Liver (tissue), 3 donors: ENCODE measurements at regions not wholly inside any gene's neighbourhood (a gene's known extent, or its start where the extent isn't known, plus 50 kb on each side); places are given as distances from the start of the nearest gene placed in this dataset.

ENCODE experiments used
- FOXA2 ChIP-seq: IDR thresholded peaks from 2 replicates; pipeline ENCODE4 v1.6.1; 2016; ENCODE audit warnings: antibody characterized with exemption
- RAD21 ChIP-seq, 2 donors: IDR thresholded peaks; 2 replicates each; pipeline ENCODE4 v1.6.1; 2016; ENCODE audit warnings: antibody characterized with exemption in 2 of 2, mild to moderate bottlenecking in 2 of 2
- REST ChIP-seq: IDR thresholded peaks from 2 replicates; pipeline ENCODE4 v1.6.1; 2016; ENCODE audit warnings: antibody characterized with exemption, mild to moderate bottlenecking
- YY1 ChIP-seq: IDR thresholded peaks from 2 replicates; pipeline ENCODE4 v1.6.1; 2016; ENCODE audit warnings: antibody characterized with exemption, mild to moderate bottlenecking
- TF ChIP-seq, protein P1 (sequence below): fragments of 150-350 bp; IDR thresholded peaks from 2 replicates; pipeline ENCODE4 v1.5.1; 2017; ENCODE audit warnings: improper control_type of control experiment, low read depth, low read length; ENCODE audit not compliant: missing input control
- TF ChIP-seq, protein P2 (sequence below): IDR thresholded peaks from 2 replicates; pipeline ENCODE4 v1.6.1; 2016; ENCODE audit warnings: antibody characterized with exemption
- donor health status: healthy.
- donor health status: healthy.

- TF ChIP-seq, protein P1, sequence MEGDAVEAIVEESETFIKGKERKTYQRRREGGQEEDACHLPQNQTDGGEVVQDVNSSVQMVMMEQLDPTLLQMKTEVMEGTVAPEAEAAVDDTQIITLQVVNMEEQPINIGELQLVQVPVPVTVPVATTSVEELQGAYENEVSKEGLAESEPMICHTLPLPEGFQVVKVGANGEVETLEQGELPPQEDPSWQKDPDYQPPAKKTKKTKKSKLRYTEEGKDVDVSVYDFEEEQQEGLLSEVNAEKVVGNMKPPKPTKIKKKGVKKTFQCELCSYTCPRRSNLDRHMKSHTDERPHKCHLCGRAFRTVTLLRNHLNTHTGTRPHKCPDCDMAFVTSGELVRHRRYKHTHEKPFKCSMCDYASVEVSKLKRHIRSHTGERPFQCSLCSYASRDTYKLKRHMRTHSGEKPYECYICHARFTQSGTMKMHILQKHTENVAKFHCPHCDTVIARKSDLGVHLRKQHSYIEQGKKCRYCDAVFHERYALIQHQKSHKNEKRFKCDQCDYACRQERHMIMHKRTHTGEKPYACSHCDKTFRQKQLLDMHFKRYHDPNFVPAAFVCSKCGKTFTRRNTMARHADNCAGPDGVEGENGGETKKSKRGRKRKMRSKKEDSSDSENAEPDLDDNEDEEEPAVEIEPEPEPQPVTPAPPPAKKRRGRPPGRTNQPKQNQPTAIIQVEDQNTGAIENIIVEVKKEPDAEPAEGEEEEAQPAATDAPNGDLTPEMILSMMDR: no peak
- TF ChIP-seq REST (no peak), RAD21 (IDR thresholded peaks at IDR 0.05) (no peak), YY1 (no peak), FOXA2 (no peak)
- TF ChIP-seq, protein P2, sequence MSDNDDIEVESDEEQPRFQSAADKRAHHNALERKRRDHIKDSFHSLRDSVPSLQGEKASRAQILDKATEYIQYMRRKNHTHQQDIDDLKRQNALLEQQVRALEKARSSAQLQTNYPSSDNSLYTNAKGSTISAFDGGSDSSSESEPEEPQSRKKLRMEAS: no peak
Measured at GRCh38 chr11:33410086-33410765, 153.0 kb downstream of the HIPK3 start.
